ENCODE measurements at regions not wholly inside any gene's neighbourhood (a gene's known extent, or its start where the extent isn't known, plus 50 kb on each side); places are given as distances from the start of the nearest gene placed in this dataset.

- TF ChIP-seq CTCF (IDR thresholded peaks at IDR 0.05; ENCODE audit: insufficient read depth in 1 of 2, low read depth in 1 of 2, low read length in 1 of 2, severe bottlenecking in 1 of 2, unreplicated experiment in 1 of 2): no peak
- CTCF ChIA-PET: no interaction called here
- no TSS peak for BruUV-seq (replicated peaks)
- Histone ChIP-seq H3K36me3 (ENCODE audit: control insufficient read depth, insufficient read depth, low read length) (no peaks in the 10 kb centered on the region), H3K4me3 (ENCODE audit: low read depth, low read length) (no peak overlapping the region), H3K4me1 (no peaks in the 10 kb centered on the region), H3K27me3 (replicated peaks; ENCODE audit: control insufficient read depth, insufficient read depth, low read length) (no peaks in the 10 kb centered on the region), H3K9me3 (no peaks in the 10 kb centered on the region)
- intact Hi-C loops (cut with micrococcal nuclease; ENCODE audit: unreplicated experiment): loop anchor here (5.0 to 10.0 kb wide), 2 partner anchors 291 to 614 kb away; no protein-coding TSS in a partner anchor
- DNase-seq: no peak
- no peaks in the 10 kb centered on the region for H3K4me1 Mint-ChIP-seq (ENCODE audit: low read depth, unreplicated experiment)
- no peaks in the 10 kb centered on the region for H3K9me3 Mint-ChIP-seq (ENCODE audit: unreplicated experiment)
- H3K27ac Mint-ChIP-seq (ENCODE audit: unreplicated experiment): no peak overlapping the region
- H3K36me3 Mint-ChIP-seq (ENCODE audit: insufficient read depth, unreplicated experiment): no peaks in the 10 kb centered on the region
- H3K4me3 Mint-ChIP-seq (ENCODE audit: unreplicated experiment): no peak overlapping the region
- H3K27me3 Mint-ChIP-seq (ENCODE audit: insufficient read depth, unreplicated experiment): no peaks in the 10 kb centered on the region
- POLR2A ChIA-PET: no interaction called here
Measured at GRCh38 chrX:115946059-115946458, 224.5 kb upstream of the AGTR2 start.

GRCh38 chrX:115948018-115948923 lies 222.3 kb upstream of the AGTR2 start:
- no peak overlapping the region for H3K4me3 ChIP-seq (ENCODE audit: low read depth, low read length)
- no peaks in the 10 kb centered on the region for H3K9me3 ChIP-seq
- intact Hi-C loops (cut with micrococcal nuclease; ENCODE audit: unreplicated experiment): loop anchor here (5.0 to 10.0 kb wide), 2 partner anchors 293 to 616 kb away; no protein-coding TSS in a partner anchor
- POLR2A ChIA-PET: no interaction called here
- H3K4me3 Mint-ChIP-seq (ENCODE audit: unreplicated experiment): no peak overlapping the region
- no peaks in the 10 kb centered on the region for H3K36me3 Mint-ChIP-seq (ENCODE audit: insufficient read depth, unreplicated experiment)
- no peak overlapping the region for H3K27ac Mint-ChIP-seq (ENCODE audit: unreplicated experiment)
- H3K36me3 ChIP-seq (ENCODE audit: control insufficient read depth, insufficient read depth, low read length): no peaks in the 10 kb centered on the region; the same call in 1 of the 2 replicates
- H3K4me1 ChIP-seq: no peaks in the 10 kb centered on the region
- no peaks in the 10 kb centered on the region for H3K4me1 Mint-ChIP-seq (ENCODE audit: low read depth, unreplicated experiment)
- H3K27me3 ChIP-seq (replicated peaks; ENCODE audit: control insufficient read depth, insufficient read depth, low read length): no peaks in the 10 kb centered on the region
- CTCF ChIA-PET: no interaction called here
- no peaks in the 10 kb centered on the region for H3K9me3 Mint-ChIP-seq (ENCODE audit: unreplicated experiment)
- H3K27me3 Mint-ChIP-seq (ENCODE audit: insufficient read depth, unreplicated experiment): no peaks in the 10 kb centered on the region
- no TSS peak for BruUV-seq (replicated peaks)
- TF ChIP-seq CTCF (IDR thresholded peaks at IDR 0.05; ENCODE audit: insufficient read depth in 1 of 2, low read depth in 1 of 2, low read length in 1 of 2, severe bottlenecking in 1 of 2, unreplicated experiment in 1 of 2): no peak
- peak in 1 of 2 experiments; percentile 10 for DNase-seq

- Histone ChIP-seq H3K4me3 (ENCODE audit: low read depth, low read length) (no peak overlapping the region), H3K4me1 (no peaks in the 10 kb centered on the region), H3K27me3 (replicated peaks; ENCODE audit: control insufficient read depth, insufficient read depth, low read length) (no peaks in the 10 kb centered on the region), H3K36me3 (ENCODE audit: control insufficient read depth, insufficient read depth, low read length) (no peaks in the 10 kb centered on the region; the same call in 1 of the 2 replicates), H3K9me3 (no peaks in the 10 kb centered on the region)
- Mint-ChIP-seq H3K4me3 (ENCODE audit: unreplicated experiment) (no peak overlapping the region), H3K4me1 (ENCODE audit: low read depth, unreplicated experiment) (no peaks in the 10 kb centered on the region), H3K27me3 (ENCODE audit: insufficient read depth, unreplicated experiment) (no peaks in the 10 kb centered on the region), H3K27ac (ENCODE audit: unreplicated experiment) (no peak overlapping the region), H3K36me3 (ENCODE audit: insufficient read depth, unreplicated experiment) (no peaks in the 10 kb centered on the region), H3K9me3 (ENCODE audit: unreplicated experiment) (no peaks in the 10 kb centered on the region)
- peak in 1 of 2 experiments; percentile 44 for DNase-seq
- POLR2A ChIA-PET: no interaction called here
- no peak for TF ChIP-seq CTCF (IDR thresholded peaks at IDR 0.05; ENCODE audit: insufficient read depth in 1 of 2, low read depth in 1 of 2, low read length in 1 of 2, severe bottlenecking in 1 of 2, unreplicated experiment in 1 of 2)
- no TSS peak for BruUV-seq (replicated peaks)
- intact Hi-C loops (cut with micrococcal nuclease; ENCODE audit: unreplicated experiment): loop anchor here (5.0 to 10.0 kb wide), 2 partner anchors 295 to 618 kb away; no protein-coding TSS in a partner anchor
- CTCF ChIA-PET: no interaction called here
Measured at GRCh38 chrX:115949900-115950822, 220.4 kb upstream of the AGTR2 start.
